ENCODE measurements at regions not wholly inside any gene's neighbourhood (a gene's known extent, or its start where the extent isn't known, plus 50 kb on each side); places are given as distances from the start of the nearest gene placed in this dataset.

- Mint-ChIP-seq H3K27me3 (peaks cover 7% of the 10 kb centered on the region), H3K36me3 (no peaks in the 10 kb centered on the region), H3K4me1 (ENCODE audit: low read depth) (no peaks in the 10 kb centered on the region), H3K27ac (no peak overlapping the region), H3K9me3 (ENCODE audit: low read depth) (no peaks in the 10 kb centered on the region), H3K4me3 (no peak overlapping the region)
Measured at GRCh38 chr13:59588717-59589067, 575.0 kb downstream of the DIAPH3 start.

- Mint-ChIP-seq H3K9me3 (ENCODE audit: low read depth) (peaks cover 16% of the 10 kb centered on the region), H3K4me1 (ENCODE audit: low read depth) (no peaks in the 10 kb centered on the region), H3K27me3 (peaks cover 7% of the 10 kb centered on the region), H3K27ac (no peak overlapping the region), H3K4me3 (no peak overlapping the region), H3K36me3 (no peaks in the 10 kb centered on the region)
Measured at GRCh38 chr13:59601993-59602392, 561.7 kb downstream of the DIAPH3 start.

- H3K4me1 Mint-ChIP-seq (ENCODE audit: low read depth): no peaks in the 10 kb centered on the region
- no peak overlapping the region for H3K4me3 Mint-ChIP-seq
- H3K9me3 Mint-ChIP-seq (ENCODE audit: low read depth): peaks cover 16% of the 10 kb centered on the region
- no peak overlapping the region for H3K27ac Mint-ChIP-seq
- peaks cover 7% of the 10 kb centered on the region for H3K27me3 Mint-ChIP-seq
- no peaks in the 10 kb centered on the region for H3K36me3 Mint-ChIP-seq
Measured at GRCh38 chr13:59603646-59604045, 560.1 kb downstream of the DIAPH3 start.

GRCh38 chr13:59607172-59607571, 556.6 kb downstream of the DIAPH3 start:
- Mint-ChIP-seq H3K27me3 (peaks cover 7% of the 10 kb centered on the region), H3K9me3 (ENCODE audit: low read depth) (no peaks in the 10 kb centered on the region), H3K36me3 (no peaks in the 10 kb centered on the region), H3K4me3 (no peak overlapping the region), H3K27ac (no peak overlapping the region), H3K4me1 (ENCODE audit: low read depth) (no peaks in the 10 kb centered on the region)

- no peaks in the 10 kb centered on the region for H3K36me3 Mint-ChIP-seq
- H3K4me3 Mint-ChIP-seq: no peak overlapping the region
- H3K27me3 Mint-ChIP-seq: peaks cover 2% of the 10 kb centered on the region
- no peaks in the 10 kb centered on the region for H3K4me1 Mint-ChIP-seq (ENCODE audit: low read depth)
- no peak overlapping the region for H3K27ac Mint-ChIP-seq
- no peaks in the 10 kb centered on the region for H3K9me3 Mint-ChIP-seq (ENCODE audit: low read depth)
Measured at GRCh38 chr13:59607780-59608233, 555.9 kb downstream of the DIAPH3 start.

- Mint-ChIP-seq H3K9me3 (ENCODE audit: low read depth) (no peaks in the 10 kb centered on the region), H3K4me1 (ENCODE audit: low read depth) (no peaks in the 10 kb centered on the region), H3K27ac (no peak overlapping the region), H3K36me3 (no peaks in the 10 kb centered on the region), H3K4me3 (no peak overlapping the region), H3K27me3 (no peaks in the 10 kb centered on the region)
Measured at GRCh38 chr13:59609421-59609820, 554.3 kb downstream of the DIAPH3 start.

Data from activated naive CD8-positive, alpha-beta T cell (primary cell).